Inferior parietal cortex (tissue), 1 donor: ENCODE measurements at regions not wholly inside any gene's neighbourhood (a gene's known extent, or its start where the extent isn't known, plus 50 kb on each side); places are given as distances from the start of the nearest gene placed in this dataset.
"Not testable (repeated sequence)": the region's sequence is repeated elsewhere in the genome, so short reads cannot be mapped to it uniquely, and the experiment has no call there.

Source experiments
- DNase-seq: peaks from one replicate; pipeline ENCODE4 v3.0.0-alpha.2; 2016; ENCODE audit errors: extremely low spot score

DNA sequence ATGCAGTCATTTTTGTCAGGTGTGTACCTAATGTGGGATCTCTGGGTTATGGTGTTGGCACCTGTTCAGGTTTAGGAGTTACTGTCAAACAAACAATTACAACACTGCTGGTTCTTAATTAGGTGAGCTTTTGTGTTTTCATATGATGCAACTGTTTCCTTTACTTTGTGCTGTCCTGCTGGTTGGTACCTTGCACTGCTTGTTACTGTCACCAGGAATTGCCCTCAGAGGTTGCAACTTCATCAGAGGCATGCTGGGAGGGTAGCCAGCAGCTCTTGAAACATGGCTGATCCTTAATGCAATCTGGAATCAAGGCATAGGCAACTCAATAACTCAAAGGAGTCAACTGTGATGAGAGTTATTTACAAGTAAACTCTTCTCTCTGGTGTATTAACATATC is 400.3 kb downstream of the MIAT start:
- no peak for DNase-seq

DNA sequence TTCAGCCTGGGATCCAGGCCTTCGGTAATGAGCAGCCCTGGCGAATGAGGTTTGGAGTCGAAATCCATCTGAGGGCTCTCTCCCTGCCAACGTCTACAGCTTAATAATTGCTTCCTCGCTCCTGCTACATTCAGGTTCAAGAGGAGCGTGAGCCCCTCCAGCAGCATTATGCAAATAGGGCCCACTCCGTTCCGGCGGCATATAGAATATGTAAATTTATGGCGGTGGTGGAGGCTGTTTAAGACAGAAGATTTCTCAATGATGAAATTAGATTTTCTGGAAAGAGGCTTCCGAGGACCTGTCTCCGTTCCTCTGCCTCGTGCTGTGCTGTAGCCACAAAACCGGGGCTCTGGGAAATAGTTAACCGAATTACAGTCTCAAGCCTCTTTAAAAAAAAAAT is 402.8 kb downstream of the MIAT start:
- DNase-seq: no peak

DNA sequence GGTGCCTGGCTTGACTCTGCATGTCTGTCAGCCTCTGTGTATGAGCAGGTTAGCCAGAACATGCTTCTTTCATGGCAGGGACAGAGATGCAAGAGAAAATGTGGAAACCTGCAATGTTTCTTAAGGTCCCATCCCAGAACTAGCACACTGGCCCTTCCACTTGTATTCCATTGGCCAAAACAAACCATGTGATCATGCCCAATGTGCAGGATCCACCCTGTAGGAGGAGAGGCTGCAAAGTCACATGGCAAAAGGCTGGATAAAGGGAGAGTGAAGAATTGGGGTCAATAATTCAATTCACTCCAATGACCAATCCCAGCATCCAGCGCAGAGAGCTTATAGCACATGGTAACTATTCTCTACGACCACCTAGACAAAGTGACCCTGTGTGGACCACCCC is 405.5 kb downstream of the MIAT start:
- no peak for DNase-seq

DNA sequence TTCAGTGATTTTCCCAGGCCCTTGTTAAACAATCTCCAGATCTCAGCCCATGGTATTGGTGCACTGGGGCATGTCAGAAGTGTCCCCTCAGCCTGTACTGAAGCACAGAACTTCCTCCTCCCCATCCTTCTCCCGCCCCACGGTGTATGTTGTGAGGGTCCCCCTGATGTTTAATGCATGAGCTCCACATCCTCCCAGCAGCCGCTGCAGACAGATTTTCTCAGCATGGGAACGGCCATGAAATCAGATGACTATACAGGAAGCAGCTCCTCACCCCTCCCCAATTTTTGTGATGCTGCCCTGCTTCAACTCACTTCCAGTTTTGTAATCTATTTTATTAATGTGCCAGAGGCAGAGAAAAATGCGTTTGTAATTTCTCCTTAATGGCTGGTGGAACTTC is 406.0 kb downstream of the MIAT start:
- DNase-seq: no peak

DNA sequence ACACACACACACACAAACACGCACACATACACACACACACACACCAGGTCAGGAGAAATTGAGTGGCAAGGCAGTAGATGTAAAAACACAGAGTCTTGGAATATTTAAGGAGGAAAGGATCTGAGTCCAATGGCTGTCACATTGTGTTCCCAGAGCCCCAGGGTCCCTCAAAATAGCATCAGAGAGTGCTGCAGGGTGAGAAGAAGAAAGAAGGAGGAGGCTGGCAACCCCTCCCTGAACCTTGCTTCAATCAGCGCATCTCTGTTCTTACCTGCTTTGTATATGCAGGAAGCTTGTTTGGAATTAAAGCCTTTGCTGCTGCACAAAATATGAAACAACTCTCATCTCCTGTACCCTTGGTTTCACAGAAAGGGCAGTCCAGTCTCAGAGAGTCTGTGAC is 406.5 kb downstream of the MIAT start:
- no peak for DNase-seq

DNA sequence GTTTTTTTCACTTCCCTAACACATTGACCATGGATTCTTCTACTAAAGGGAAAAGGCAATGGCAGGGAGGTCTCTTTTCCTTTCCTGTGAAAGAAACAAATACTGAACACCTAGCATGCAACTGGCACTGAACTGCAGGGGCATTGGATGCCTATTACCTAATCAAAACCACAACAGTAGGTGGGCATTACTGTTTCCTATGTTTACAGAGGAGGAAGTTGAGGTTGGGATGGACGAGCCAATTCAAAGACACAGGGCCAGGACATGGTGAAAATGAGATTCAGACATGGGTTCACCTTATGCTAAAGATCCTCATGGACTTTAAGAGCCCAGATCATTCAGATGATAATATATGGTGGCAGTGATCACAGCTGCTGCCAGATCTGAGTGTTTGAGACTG is 407.0 kb downstream of the MIAT start:
- no peak for DNase-seq

DNA sequence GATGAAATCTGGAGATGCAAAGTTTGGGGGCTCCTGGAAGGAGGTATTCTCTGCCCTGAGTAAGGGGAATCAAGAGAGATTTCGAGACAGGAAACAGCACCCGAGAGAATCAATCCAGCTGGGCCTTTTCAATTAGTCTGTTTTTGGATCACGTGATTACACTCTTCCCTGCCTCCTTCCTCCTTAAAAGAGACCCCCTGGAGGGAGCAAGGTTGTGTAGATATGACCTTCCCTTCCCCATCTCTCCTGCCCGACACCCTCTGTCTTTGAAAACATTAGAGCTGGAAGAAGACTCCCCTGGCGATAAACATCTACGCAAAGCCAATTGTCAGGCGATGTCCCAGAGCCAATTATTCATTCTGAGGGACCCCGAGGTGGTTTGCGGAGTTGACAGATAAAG is 407.9 kb downstream of the MIAT start:
- no peak for DNase-seq

DNA sequence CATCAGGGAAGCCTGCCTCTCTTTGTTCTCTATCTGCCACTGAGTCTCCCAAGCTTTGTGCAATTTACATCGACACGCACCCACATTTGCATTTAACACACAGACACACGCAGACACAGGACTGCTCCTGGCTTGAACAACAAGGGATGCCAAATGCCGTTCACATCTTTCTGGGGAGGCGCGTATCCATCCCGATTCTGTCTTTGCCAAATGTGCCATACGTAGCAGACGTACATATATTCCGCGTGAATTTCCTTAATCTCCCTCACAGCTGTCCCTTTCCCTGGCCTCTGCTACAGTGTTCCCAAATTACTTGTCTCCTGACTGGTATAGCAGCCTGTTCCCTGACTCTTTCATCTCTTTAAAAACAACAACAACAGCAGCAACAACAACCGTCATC is 409.5 kb downstream of the MIAT start:
- no peak for DNase-seq

DNA sequence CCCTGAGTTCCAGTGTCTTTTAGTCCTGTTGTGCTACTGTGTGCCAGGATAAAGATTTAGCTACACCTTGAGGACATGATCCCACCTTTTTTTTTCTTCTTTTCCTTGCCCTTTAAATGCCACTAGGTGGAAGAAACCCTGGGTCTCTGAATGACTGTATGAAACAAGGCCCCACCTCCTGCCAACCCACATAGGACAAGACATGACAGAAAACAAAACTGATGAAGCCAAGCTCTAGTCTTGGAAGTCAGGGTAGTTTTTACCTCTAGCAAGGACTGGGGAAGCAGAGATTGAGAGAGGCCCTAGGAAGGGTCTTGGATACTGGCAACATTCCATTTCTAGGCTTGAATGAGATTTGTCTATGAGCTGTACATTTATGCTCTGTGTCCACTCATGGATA is 410.7 kb downstream of the MIAT start:
- no peak for DNase-seq

DNA sequence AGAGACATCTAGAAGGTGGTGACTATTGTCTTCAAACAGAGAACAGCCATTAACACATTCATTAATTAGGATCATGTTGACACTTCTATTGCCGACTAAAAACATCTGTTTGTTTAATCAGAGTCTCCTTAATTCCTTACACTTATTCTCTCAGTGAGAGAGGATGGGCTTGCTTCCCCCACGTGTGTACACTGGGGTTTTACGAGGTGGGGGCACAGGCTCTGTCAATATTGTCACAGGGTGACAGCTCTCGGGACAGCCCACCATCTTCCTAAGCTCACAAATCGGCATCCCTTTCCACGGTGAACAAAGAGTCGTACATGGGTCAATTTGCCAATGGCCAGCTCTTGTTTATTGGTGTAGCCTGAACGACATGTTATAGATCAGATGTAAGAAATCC is 413.2 kb downstream of the MIAT start:
- DNase-seq: no peak

DNA sequence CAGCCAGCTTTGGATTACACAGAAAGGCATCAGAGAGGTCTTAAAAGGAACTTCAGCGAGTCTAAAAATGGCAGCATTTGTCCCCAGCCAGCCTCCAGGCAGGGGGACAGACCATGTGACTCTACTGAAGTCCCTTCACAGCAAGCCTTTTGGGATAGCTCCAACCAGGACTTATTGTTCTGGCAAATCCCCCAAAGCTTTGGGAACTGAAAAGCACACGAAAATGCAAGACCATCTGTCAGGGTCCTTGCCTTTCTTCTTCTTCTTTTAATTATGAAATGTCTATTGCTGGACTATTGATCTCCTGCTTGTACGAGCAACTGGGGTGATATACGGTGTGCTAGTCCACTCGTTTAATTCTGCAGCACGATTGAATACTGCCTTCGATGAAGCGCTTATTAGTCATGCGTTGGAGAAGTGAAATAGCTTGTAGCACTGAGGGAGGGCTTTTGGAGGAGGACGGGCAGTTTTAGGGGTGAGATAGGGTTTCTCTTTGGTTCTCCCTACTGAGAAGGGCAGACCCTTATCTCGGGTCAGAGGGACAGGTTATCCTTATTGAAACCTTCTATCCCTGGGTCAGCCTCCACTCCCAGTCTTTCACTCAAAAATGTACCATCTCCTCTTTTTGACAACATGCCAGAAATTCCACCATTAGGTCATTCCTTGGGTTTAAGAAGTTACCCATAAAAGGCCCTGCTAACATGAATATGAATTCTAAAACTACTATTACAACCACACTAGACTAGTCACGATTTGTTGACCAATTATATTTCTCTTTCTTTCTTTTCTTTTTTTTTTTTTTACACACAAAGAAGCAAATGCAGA is 416.4 kb downstream of the MIAT start:
- no peak for DNase-seq

DNA sequence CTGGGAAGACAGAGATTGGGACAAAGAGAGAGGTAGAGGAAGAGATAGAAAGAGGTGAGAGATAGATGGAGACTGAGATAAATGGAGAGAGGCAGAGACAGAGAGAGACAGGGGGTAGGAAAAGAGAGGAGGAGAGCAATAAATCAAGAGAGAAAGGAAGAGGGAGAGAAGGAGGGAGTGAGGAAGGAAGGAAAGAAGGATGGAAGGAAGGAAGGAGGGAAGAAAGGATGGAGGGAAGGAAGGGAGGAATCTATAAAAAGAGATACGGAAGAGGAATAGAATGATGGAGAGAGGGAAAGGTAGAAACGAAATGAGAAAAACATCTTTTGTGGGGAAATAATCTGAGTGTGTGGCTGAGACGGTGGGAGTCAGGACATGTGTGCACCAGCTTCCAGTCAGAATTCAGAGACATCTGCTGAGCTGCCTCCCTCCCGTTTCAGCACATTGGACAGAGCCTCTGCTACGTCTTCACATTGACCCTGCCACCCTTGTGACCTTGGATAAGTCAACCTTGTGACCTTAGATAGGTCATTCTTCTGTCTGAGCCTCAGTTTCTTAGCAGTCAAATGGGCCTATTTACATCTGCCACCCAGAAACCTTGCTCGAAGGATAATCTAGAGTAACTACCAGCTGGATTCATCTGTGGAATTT is 417.8 kb downstream of the MIAT start:
- DNase-seq: no peak

DNA sequence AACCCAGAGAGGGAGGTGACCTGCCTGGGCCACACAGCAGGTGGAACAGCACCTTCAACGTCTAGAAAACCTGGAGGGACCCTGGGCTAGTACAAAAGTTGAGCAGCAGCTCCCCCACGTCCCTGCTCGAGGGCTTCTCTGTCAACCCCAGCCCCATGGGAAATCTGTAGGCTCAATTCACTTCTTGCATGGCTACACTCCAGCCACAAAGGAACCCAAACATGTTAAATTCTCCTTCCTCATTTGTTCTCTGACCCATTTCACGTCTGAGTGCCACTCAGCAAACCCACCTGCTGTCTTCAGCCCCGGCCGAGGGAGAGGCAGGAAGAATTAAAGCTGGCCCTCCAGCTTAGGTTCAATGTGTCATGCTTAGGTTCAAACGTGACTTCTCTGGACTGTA is 418.5 kb downstream of the MIAT start:
- DNase-seq: no peak

DNA sequence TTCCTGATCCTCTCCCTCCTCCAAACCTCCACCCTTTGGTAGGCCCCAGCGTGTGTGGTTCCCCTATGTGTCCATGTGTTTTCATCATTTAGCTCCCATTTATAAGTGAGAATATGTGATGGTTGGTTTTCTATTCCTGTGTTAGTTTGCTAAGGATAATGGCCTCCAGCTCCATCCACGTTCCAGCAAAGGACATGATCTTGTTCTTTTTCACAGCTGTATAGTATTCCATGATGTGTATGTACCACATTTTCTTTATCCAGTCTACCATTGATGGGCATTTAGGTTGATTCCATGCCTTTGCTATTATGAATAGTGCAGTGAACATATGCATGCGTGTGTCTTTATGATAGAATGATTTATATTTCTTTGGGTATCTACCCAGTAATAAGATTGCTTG is 420.7 kb downstream of the MIAT start:
- not testable (repeated sequence) for DNase-seq

DNA sequence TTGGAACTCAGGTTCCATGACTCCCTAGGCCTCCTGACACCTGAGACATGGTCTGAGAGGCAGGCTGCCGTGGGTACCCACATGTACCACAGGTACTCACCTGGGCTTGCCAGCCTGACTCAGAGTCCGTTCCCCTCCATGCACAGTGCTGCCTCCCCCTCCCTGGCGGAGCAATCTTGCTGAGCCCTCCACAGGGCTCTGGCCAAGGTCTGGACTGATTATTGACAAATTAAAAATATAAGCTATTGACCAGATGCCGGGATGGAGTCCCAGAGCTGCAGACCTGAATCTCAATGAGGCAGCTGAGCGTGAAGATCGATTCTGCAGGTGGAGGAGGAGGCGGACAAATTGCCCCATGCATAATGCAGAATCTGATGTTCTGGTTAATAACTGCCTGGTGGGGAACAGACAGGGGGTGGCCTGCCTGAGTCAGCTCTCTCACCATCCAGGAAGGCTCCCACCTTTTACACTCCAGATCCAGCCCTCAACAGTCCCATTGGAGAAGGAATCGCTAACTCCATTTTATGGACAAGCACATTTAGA is 422.7 kb downstream of the MIAT start:
- DNase-seq: no peak

DNA sequence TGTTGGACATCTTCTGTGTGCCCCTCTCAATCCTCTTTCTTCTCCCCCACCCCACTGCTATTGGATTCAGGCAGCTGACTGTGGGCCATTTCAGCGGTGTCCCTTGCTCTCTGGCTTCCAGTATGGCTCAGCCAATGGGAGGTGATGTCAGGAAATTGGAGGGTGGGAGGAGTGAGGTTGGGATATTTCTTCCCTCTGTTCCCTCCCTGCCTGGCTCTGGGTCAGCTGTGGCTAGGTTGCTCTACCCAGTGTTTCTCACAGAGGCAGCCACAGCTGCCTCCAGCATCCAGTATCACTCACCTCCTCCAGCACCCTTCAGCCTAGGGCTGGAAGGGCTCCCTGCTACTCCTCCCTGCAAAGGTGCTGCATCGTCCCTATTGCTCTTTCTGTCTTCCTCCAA is 423.5 kb downstream of the MIAT start:
- DNase-seq: no peak

DNA sequence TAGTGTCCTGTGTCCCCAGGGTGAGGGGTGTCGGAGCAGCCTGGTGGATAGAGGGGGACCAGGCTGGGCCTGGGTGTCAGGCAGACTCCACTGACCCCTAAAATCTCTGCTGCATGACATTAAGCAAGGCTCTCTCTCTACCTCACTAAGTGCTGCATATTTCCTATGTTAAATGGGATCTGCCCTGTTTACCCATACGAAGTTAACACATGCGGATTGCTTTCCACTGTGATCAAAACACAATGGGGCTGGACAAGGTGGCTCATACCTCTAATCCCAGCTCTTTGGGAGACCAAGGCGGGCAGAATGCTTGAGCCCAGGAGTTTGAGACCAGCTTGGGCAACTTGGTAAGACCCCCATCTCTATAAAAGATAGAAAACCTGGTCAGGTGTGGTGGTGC is 426.2 kb downstream of the MIAT start:
- DNase-seq: no peak

DNA sequence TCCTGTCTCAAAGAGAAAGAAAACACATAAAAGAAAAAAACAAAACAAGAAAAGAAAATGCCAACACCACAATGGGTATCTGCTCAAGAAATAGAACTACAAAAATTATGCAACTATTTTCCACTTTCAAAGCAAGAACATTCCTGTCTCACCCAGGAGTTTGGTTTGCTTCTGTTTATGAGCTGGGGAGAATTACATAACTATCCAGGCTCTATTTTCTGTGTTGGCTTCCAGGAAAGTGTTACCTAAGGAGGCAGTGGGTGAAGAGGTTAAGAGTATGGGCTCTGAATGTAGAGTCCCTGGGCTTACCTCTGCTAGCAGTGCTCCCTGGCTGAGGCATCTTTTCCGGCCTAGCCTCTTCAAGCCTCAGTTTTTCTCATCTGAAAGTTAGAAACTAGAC is 426.7 kb downstream of the MIAT start:
- DNase-seq: no peak

DNA sequence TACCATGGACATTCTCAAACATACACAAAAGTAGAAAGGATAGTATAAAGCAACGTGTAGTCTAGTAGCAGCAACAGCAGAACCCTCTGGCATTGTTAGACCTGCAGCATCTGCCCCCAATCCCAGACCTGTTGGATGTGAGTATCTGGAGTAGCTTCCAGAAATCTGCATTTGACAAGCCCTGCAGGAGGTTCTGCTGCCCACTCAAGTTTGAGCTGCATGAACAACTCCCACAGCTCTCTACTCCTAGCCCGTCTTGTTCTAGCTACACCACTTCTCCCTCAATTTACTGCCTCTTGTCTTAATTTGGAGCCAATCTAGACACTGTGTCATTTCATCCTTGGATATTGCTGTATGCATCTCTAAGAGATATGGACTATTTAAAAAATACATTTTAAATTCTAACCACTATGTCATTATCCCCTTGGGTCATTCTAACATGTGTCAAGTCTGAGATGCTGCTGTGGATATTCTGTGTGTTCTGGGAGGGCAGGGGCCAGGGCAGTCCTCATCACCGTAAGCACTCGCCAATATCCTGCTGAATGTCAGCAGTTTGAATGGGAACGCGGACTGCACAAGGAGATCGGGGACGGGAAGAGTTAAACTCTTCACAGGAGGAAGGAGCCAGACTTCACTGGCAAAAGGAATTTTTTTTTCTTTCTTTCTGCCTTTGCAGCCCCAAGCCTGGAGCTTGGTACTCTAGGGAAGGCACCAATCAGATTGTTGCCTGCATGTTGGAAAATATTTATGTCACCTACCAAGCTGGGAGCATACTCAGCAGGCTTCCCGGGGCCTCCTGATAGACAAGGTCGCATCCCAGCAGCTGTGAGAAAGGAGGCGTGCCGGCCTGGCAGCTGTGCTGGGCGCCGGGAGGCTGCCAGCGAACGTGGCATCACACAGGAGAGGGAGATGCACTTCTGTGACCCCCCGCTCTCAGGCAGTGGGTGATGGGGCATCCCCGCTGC is 429.0 kb downstream of the MIAT start:
- DNase-seq: peak; percentile 15

DNA sequence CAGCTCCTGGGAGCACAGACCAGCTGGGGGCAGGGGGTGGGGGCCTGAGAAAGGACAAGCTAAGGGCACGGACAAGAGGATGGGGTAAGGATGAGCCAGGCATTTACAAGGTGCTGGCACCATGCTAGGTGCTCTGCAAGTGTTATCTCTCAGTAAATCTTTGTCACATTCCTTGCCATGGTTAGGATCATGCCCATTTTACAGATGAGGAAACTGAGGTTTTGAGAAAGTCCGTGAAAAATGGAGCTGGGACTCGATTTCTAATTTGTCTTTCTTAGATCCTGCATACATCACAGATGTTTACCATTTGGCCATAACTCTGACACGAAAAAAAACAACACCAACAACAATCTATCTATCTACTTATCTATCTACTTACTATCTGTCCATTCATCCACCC is 429.7 kb downstream of the MIAT start:
- DNase-seq: no peak

DNA sequence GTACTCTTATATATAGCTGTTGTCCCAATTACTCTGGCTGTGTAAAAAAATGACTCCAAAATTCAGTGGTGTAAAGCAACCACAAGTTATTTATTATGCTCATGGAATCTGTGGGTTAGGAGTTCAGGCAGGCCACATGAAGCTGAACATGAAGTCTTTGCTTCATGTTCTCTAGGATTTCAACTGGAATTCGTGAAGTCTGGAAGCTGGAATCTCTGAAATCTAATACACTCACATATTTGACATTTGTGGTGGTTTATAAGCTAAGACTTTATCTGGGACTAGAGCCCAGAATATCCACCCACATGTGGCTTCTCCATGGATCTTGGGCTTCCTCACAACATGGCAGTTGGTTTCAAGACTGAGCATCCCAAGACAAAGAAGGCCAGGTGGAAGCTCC is 430.6 kb downstream of the MIAT start:
- DNase-seq: no peak

DNA sequence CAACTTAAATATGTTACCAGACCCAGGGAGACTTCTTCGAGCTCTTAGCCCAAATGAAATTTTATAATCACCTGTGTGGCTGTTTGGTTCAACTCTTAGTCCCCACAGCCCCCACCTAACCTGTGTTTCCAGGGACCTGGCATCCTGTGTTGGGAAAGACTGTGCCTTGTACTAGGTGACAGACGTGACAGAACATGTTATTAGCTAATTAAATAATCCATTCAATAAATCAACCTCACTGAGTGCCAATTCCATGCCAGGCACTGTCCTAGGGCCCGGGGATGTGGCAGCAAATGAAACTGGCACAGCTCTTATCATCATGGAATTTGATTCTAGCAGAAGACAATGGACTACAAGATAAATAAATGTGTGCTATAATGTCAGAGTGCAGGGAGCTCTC is 431.9 kb downstream of the MIAT start:
- no peak for DNase-seq
